Gastrocnemius medialis (tissue), 4 donors: ENCODE measurements at regions not wholly inside any gene's neighbourhood (a gene's known extent, or its start where the extent isn't known, plus 50 kb on each side); places are given as distances from the start of the nearest gene placed in this dataset.

ENCODE experiments used
- POLR2A ChIP-seq, 2 donors: fragments of 450-650 bp; IDR thresholded peaks; one replicate each; pipeline ENCODE4 v1.6.1; 2017; ENCODE audit warnings: antibody characterized with exemption in 2 of 2, mild to moderate bottlenecking in 2 of 2, moderate library complexity in 2 of 2
- TF ChIP-seq, protein P1 (sequence below), 5 experiments: fragments of 450-650 bp in 3 of 5; fragments of 200-600 bp in 2 of 5; sonication (generic) in 2 of 5; IDR thresholded peaks in 4 of 5; conservative IDR thresholded peaks in 1 of 5; 1 replicate in 4 of 5; 2 replicates in 1 of 5; pipeline ENCODE4 v1.5.1; 2016 to 2019; ENCODE audit warnings: antibody characterized with exemption in 5 of 5, mild to moderate bottlenecking in 3 of 5, moderate library complexity in 3 of 5

DNA sequence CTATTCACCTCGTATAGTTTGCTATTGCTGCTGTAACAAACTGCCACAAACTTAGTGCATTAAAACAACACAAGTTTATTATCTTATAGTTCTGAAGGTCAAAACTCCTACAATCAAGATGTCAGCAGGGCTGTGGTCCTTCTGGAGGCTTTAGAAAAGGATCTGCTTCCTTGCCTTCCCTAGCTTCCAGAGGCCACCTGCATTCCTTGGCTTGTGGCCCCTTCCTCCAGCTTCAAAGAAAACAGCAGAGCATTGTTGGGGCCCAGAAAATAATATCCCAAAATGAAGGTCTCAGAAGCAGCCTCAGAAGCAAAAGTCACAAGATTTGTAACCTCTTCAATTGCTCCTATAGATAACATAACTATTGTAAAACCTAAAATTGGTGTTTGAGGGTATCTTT, 100.6 kb downstream of the HNRNPLL start:
- TF ChIP-seq POLR2A (IDR thresholded peaks at IDR 0.05) = no peak
- TF ChIP-seq, protein P1, sequence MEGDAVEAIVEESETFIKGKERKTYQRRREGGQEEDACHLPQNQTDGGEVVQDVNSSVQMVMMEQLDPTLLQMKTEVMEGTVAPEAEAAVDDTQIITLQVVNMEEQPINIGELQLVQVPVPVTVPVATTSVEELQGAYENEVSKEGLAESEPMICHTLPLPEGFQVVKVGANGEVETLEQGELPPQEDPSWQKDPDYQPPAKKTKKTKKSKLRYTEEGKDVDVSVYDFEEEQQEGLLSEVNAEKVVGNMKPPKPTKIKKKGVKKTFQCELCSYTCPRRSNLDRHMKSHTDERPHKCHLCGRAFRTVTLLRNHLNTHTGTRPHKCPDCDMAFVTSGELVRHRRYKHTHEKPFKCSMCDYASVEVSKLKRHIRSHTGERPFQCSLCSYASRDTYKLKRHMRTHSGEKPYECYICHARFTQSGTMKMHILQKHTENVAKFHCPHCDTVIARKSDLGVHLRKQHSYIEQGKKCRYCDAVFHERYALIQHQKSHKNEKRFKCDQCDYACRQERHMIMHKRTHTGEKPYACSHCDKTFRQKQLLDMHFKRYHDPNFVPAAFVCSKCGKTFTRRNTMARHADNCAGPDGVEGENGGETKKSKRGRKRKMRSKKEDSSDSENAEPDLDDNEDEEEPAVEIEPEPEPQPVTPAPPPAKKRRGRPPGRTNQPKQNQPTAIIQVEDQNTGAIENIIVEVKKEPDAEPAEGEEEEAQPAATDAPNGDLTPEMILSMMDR (IDR thresholded peaks at IDR 0.05 in 4 of 5, conservative IDR thresholded peaks at IDR 0.05 in 1 of 5) = no peak
